ENCODE measurements at regions not wholly inside any gene's neighbourhood (a gene's known extent, or its start where the extent isn't known, plus 50 kb on each side); places are given as distances from the start of the nearest gene placed in this dataset.

DNA sequence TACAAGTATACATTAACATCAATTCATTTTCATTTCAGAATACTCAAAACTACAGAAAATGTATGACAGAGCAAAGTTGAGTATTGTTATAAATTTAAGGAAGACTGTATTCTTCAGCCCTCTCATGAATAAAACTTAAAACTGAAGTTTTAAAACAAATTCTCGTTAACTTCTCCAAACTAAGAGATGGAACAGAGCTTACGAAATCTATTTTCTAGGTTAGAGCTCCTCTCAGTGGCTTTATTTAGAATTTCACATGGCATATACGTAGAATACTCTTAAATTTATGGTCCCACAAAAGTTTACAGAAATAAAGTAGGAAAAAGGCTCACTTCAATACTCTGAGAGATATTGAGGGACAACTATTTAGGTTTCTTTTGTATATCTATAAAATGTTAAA is 612.1 kb downstream of the KCNJ3 start:
- TF ChIP-seq, protein P1, sequence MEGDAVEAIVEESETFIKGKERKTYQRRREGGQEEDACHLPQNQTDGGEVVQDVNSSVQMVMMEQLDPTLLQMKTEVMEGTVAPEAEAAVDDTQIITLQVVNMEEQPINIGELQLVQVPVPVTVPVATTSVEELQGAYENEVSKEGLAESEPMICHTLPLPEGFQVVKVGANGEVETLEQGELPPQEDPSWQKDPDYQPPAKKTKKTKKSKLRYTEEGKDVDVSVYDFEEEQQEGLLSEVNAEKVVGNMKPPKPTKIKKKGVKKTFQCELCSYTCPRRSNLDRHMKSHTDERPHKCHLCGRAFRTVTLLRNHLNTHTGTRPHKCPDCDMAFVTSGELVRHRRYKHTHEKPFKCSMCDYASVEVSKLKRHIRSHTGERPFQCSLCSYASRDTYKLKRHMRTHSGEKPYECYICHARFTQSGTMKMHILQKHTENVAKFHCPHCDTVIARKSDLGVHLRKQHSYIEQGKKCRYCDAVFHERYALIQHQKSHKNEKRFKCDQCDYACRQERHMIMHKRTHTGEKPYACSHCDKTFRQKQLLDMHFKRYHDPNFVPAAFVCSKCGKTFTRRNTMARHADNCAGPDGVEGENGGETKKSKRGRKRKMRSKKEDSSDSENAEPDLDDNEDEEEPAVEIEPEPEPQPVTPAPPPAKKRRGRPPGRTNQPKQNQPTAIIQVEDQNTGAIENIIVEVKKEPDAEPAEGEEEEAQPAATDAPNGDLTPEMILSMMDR (conservative IDR thresholded peaks at IDR 0.05; ENCODE audit: low read depth, low read length): peak; percentile 75
- no peak for TF ChIP-seq EZH2 (IDR thresholded peaks at IDR 0.05; ENCODE audit: low read length, unreplicated experiment)
- TF ChIP-seq EZH2phosphoT487 (IDR thresholded peaks at IDR 0.05; ENCODE audit: borderline replicate concordance, low read length): no peak
